GM12891 (cell line): ENCODE measurements at regions not wholly inside any gene's neighbourhood (a gene's known extent, or its start where the extent isn't known, plus 50 kb on each side); places are given as distances from the start of the nearest gene placed in this dataset.

Experiments
- POLR2A ChIP-seq: IDR thresholded peaks from 2 replicates; pipeline ENCODE4 v1.6.1; 2011; ENCODE audit warnings: low read depth, low read length, control low read depth
- POLR2AphosphoS5 ChIP-seq: IDR thresholded peaks from 2 replicates; pipeline ENCODE4 v1.6.1; 2011; ENCODE audit warnings: low read depth, low read length, control low read depth
- POU2F2 ChIP-seq: IDR thresholded peaks from 2 replicates; pipeline ENCODE4 v1.6.1; 2011; ENCODE audit warnings: low read depth, mild to moderate bottlenecking, control low read depth, low read length, moderate library complexity
- SPI1 ChIP-seq: IDR thresholded peaks from 2 replicates; pipeline ENCODE4 v1.6.1; 2011; ENCODE audit warnings: low read depth, low read length, control low read depth
- TAF1 ChIP-seq: IDR thresholded peaks from 2 replicates; pipeline ENCODE4 v1.6.1; 2011; ENCODE audit warnings: low read depth, low read length, control low read depth

DNA sequence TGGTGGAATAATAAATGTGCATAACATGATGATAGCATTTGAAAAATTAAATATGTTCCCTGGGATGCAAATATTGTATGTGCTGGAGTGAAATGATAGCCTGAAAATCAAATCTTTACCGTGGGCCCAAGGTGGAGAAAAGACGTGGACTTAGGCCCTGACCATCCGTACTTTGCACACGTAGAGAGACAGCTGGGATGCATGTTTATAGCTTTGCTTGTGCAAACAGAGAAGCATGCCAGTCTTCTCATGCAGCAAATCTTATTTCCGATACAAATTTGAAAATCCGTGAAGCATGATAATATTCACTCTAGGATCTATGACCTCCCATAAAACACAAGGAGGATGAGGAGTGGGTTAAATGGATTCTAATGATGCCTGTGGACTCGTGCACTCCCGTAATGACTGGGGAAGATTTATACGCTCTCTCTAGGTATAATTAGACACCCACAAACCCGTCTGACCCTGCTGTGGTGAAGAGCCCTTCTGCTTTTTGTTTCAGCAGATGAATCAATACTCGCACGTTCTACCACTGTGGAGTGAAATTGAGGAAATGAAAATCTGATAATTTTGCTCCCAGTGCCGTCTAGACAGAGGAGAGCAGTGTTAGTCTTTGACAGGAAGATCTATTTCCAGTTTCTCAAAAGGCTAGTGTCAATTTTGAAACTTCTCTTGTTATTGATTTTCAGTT is 810.3 kb upstream of the SALL3 start:
- TF ChIP-seq POLR2AphosphoS5 (no peak), TAF1 (no peak), POLR2A (no peak), POU2F2 (no peak), SPI1 (peak; percentile 52; the same call in 1 of the 2 replicates)
